ENCODE measurements at regions not wholly inside any gene's neighbourhood (a gene's known extent, or its start where the extent isn't known, plus 50 kb on each side); places are given as distances from the start of the nearest gene placed in this dataset.
"Not testable (repeated sequence)": the region's sequence is repeated elsewhere in the genome, so short reads cannot be mapped to it uniquely, and the experiment has no call there.

DNA sequence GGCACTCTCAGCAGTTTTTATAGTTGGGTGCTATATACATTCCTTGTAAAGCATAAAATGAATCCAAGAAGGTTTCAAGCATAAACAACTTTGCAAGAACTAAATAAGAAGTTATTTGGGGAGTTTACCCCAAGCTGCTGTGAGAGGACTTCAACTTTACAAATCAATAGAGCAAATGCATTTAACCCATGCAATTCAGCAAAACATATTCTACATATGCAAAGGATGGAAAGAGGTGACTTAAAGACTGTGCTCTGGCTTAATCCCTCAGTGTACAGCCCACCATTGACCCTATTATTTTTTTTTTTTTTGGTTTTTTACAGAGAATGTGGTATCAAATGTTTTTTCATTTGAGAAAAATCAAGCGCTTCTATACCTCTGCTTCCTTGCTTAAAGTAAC is 736.5 kb downstream of the CETN3 start:
- no peak for DNase-seq

DNA sequence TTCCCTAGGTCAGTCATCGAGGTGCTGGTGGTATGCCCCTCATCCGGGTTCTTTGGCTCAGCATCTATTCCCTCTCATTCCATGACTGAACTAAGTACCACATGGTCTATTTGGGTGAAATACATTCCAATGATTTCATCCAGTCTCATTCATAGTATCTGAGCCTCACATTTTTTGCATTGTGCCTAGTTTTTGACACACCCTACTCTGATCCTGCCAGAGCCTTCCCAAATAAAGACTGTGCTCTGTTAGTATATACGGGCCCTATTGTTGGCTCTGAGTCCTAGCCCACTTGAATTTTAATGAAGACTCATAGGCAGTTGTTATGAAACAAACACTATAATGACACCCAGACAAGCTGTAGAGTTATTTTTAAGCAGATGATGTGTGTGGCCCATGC is 740.7 kb downstream of the CETN3 start:
- no peak for DNase-seq

DNA sequence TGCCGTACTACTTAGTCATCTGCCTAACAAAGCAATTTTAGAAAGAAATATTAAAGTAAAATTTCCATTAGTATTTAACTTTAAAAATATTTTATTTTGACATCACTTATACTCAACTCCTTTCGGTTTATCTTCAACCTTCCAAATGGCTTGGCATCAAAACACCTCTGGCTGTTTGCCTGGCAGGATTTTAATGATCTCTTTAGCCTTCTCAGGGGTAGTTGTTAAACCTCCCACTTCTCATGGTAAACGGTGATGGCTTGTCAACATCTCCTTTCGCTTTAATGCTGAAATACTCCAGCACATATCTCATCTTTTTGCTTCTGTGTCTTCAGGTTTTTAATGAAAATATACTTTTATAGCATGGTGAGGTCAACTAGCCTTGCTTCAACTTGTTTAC is 747.1 kb downstream of the CETN3 start:
- no peak for DNase-seq

GRCh38 chr5:89638871-89639270 is 755.9 kb upstream of the MEF2C start:
- DNase-seq, result no peak

DNA sequence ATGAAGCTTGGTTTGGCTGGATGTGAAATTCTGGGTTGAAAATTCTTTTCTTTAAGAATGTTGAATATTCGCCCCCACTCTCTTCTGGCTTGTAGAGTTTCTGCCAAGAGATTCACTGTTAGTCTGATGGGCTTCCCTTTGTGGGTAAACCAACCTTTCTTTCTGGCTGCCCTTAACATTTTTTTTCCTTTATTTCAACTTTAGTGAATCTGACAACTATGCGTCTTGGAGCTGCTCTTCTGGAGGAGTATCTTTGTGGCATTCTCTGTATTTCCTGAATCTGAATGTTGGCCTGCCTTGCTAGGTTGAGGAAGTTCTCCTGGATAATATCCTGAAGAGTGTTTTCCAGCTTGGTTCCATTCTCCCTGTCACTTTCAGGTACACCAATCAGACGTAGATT is 751.2 kb upstream of the MEF2C start:
- not testable (repeated sequence) for DNase-seq

- DNase-seq, result not testable (repeated sequence)
Observed at GRCh38 chr5:89630064-89630463, 747.1 kb upstream of the MEF2C start.

DNA sequence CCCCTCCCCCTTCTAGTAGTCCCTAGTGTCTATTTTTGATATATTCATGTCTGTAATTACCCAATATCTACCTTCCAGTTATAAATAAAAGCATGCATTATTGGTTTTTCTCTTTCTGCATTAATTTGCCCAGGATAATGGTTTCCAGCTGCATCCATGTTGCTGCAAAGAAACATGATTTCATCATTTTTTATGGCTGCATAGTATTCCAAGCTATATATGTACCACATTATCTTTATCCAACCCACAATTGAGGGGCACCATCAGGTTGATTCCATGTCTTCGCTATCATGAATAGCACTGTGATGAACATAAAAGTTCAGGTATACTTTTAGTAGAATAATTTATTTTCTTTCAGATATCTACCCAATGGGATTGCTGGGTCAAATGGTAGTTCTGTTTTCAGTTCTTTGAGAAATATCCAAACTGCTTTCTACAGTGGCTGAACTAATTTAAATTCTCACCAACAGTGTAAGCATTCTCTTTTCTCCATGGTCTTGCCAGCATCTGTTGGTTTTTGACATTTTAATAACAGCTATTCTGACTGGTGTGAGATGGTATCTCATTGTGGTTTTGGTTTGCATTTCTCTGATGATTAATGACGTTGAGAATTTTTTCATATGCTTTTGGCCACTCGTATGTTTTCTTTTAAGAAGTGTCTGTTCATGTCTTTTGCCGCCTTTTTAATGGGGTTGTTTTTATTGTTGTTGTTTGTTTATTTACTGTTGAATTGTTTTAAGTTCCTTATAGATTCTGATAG is 746.1 kb upstream of the MEF2C start:
- no peak for DNase-seq

DNA sequence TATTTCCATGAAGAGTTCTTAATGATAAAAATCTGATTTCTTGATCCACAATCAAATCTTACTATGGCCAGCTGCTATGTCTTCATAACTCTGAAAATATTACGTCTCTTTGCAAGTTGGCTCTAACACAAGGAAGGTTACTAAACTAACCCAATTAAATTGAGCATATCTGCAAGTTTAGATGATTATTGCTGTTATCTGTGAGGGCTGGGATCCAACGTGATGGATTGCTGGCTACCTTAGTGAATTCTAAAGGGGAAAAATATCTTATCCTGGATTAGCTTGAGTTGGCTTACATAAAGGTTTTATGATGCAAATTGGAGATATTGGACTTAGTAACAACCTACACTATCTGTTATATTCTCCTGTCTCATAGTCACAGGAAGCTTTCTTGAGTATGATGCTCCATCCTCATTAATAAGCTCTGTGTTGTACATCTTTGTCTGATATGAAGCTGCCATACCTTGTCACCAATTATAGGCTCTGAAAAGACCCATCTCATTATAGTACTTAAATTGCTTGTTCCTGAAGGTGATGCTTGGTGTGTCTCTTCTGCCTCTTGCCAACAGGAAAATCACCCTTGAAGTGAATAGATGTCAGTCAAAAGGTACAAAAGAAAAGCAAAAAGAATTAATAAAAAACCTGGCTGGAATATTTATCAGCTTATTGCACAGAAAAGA is 733.0 kb upstream of the MEF2C start:
- DNase-seq, result no peak

- DNase-seq, result no peak
Observed at GRCh38 chr5:89613222-89613956, 730.4 kb upstream of the MEF2C start.

- DNase-seq, result no peak
Observed at GRCh38 chr5:89606939-89607534, 724.1 kb upstream of the MEF2C start.

- DNase-seq, result no peak
Observed at GRCh38 chr5:89604342-89604741, 721.4 kb upstream of the MEF2C start.

DNA sequence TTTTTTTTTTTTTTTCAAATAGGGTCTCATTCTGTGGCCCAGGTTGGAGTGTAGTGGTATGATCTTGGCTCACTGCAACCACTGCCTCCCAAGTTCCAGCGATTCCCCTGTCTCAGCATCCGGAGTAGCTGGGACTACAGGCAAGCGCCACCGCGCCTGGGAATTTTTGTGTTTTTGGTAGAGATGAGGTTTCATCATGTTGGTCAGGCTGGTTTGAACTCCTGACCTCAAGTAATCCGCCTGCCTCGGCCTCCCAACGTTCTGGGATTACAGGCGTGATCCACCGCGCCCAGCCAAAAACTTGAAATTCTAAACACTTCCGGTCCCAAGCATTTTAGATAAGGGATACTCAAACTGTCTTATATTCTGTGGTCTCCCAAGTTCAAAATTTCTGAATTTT is 718.9 kb upstream of the MEF2C start:
- no peak for DNase-seq

DNA sequence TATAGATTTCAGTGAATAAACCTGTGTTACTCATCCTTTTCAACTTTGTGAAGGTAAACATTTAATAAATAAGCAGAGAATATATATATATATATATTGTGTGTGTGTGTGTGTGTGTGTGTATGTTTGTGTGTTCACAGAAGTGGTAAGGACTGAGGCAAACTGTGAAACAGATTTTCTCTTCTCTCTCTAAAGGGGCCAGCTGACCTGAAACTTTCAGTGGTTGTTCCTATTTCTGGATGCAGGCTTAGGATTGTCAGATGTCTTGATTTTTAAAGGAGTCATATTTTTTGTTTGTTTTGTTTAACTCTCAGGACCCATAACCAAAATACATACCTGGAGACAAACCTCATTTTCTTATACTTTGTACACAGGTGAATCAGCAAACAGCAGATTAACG is 714.9 kb upstream of the MEF2C start:
- DNase-seq, result no peak

- no peak for DNase-seq
Observed at GRCh38 chr5:89596821-89597220, 713.8 kb upstream of the MEF2C start.

GRCh38 chr5:89595056-89595455 is 712.1 kb upstream of the MEF2C start:
- no peak for DNase-seq

DNA sequence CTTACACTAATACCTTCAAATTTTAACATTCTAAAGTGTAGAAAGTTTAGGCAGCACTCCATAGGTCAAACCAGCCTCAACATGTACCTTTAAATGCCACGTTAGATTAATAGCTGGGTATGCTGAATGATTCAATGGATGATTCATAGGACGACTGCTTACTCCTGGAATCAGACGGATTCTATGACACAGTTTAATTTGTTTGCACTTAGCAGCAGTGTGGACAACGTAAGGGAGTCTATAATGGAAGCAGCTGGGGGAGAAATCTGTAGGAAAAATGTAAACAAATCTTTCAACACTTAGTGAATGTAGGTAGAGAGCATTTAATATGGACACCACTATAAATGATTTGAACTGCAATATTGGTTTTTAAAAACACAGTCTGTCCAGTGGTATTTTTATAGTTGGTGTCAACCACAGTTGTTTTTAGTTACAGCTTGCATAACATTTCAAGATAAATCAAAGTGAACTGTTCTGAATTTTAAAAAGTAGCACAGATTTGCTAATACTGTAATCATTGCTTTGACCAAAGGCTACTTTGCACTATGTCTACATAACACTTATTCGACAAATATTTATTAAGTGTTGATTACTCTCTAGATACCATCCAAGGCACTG is 701.5 kb upstream of the MEF2C start:
- no peak for DNase-seq

GRCh38 chr5:89583534-89583933 is 700.5 kb upstream of the MEF2C start:
- DNase-seq, result no peak

DNA sequence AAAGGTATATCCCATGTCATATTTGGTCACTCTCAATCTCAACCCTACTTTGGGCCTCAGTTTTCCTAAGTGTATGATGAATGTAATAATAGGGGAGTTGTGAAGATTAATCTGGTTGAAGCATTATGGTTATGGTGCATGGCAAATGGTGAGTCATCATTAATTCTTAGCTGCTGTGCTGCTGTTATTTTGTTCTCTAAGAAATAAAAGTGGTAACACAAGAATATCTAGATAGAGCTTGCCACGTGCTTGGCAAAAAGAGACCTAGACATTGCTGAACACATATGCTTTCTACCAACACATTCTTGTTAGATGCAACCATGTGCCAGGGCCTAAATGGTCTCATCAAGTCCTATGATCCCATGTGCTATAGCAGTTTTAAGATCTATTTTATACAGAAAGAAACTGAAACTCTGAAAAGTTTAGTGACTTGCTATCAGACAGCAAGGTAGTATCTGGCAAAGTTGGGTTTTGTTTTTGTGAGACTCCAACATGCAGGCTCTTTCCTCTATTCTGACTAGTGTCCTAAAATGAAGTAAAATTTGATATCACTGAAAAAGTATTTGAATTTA is 699.9 kb upstream of the MEF2C start:
- DNase-seq, result no peak

DNA sequence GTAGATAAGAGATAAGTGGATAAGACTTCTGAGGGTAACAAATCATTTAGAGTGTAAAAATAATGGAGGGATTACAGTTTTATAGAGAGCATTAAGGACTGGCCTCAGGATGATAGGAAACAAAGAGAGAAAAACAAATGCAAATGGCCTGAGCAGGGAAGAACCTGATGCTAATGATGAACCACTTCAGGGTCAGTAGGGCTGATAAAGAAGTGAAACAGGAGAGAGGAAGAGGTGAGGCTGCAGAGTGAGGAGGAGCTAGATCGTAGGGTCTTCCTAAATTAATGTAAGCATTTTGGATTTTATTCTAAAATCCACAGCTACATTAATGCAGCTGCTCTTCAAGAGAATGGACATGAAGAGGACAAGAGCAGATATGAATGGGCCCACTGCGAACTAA is 698.0 kb upstream of the MEF2C start:
- DNase-seq, result no peak

- no peak for DNase-seq
Observed at GRCh38 chr5:89575319-89575718, 692.3 kb upstream of the MEF2C start.

- DNase-seq, result no peak
Observed at GRCh38 chr5:89573345-89573744, 690.4 kb upstream of the MEF2C start.

All from nucleus accumbens (tissue), 56 donors.